GM21786 (cell line): ENCODE measurements at regions not wholly inside any gene's neighbourhood (a gene's known extent, or its start where the extent isn't known, plus 50 kb on each side); places are given as distances from the start of the nearest gene placed in this dataset.
"Not testable (repeated sequence)": the region's sequence is repeated elsewhere in the genome, so short reads cannot be mapped to it uniquely, and the experiment has no call there.

Experiments used
- ATAC-seq: cut with Tn5 transposase; IDR thresholded peaks from one replicate; pipeline ENCODE4 v1.9.1; 2021; ENCODE audit not compliant: unreplicated experiment

GRCh38 chr1:96144636-96145035 is 576.9 kb upstream of the PTBP2 start:
- ATAC-seq: no peak

- no peak for ATAC-seq
These were observed 576.1 kb upstream of the PTBP2 start for GRCh38 chr1:96145492-96145891.

GRCh38 chr1:96152957-96153356 is 568.6 kb upstream of the PTBP2 start:
- not testable (repeated sequence) for ATAC-seq

GRCh38 chr1:96157101-96157500 is 564.5 kb upstream of the PTBP2 start:
- no peak for ATAC-seq

GRCh38 chr1:96159379-96159778 is 562.2 kb upstream of the PTBP2 start:
- no peak for ATAC-seq

- no peak for ATAC-seq
These were observed 557.5 kb upstream of the PTBP2 start for GRCh38 chr1:96164053-96164452.

- no peak for ATAC-seq
These were observed 543.5 kb upstream of the PTBP2 start for GRCh38 chr1:96178053-96178452.

GRCh38 chr1:96183485-96183884 is 538.1 kb upstream of the PTBP2 start:
- ATAC-seq: no peak

- no peak for ATAC-seq
These were observed 537.7 kb upstream of the PTBP2 start for GRCh38 chr1:96183928-96184327.

- no peak for ATAC-seq
These were observed 536.4 kb upstream of the PTBP2 start for GRCh38 chr1:96185181-96185580.

GRCh38 chr1:96187020-96187419 is 534.6 kb upstream of the PTBP2 start:
- ATAC-seq: no peak

- ATAC-seq: no peak
These were observed 530.4 kb upstream of the PTBP2 start for GRCh38 chr1:96191165-96191564.

GRCh38 chr1:96206451-96206850 is 515.1 kb upstream of the PTBP2 start:
- ATAC-seq: no peak

GRCh38 chr1:96207936-96208335 is 513.6 kb upstream of the PTBP2 start:
- ATAC-seq: no peak

GRCh38 chr1:96208428-96208827 is 513.2 kb upstream of the PTBP2 start:
- no peak for ATAC-seq

GRCh38 chr1:96210054-96210453 is 511.5 kb upstream of the PTBP2 start:
- ATAC-seq: no peak

GRCh38 chr1:96211202-96211601 is 510.4 kb upstream of the PTBP2 start:
- no peak for ATAC-seq

- no peak for ATAC-seq
These were observed 506.6 kb upstream of the PTBP2 start for GRCh38 chr1:96214982-96215381.

GRCh38 chr1:96220651-96221050 is 500.9 kb upstream of the PTBP2 start:
- ATAC-seq: no peak

GRCh38 chr1:96222701-96223100 is 498.9 kb upstream of the PTBP2 start:
- no peak for ATAC-seq

- ATAC-seq: not testable (repeated sequence)
These were observed 497.4 kb upstream of the PTBP2 start for GRCh38 chr1:96224229-96224628.

- ATAC-seq: no peak
These were observed 488.2 kb upstream of the PTBP2 start for GRCh38 chr1:96233422-96233821.

- no peak for ATAC-seq
These were observed 487.3 kb upstream of the PTBP2 start for GRCh38 chr1:96234299-96234698.
